C4-2B (cell line): ENCODE measurements at regions not wholly inside any gene's neighbourhood (a gene's known extent, or its start where the extent isn't known, plus 50 kb on each side); places are given as distances from the start of the nearest gene placed in this dataset.

Experiments
- H3K27ac ChIP-seq: fragments of 450-650 bp; 2 replicates; pipeline ENCODE4 v1.5.1; 2017
- ZFX ChIP-seq: fragments of 450-650 bp; IDR thresholded peaks from 2 replicates; pipeline ENCODE4 v1.6.1; 2017
- TF ChIP-seq, protein P1 (sequence below): fragments of 450-650 bp; conservative IDR thresholded peaks from 2 replicates; pipeline ENCODE4 v1.5.1; 2017; ENCODE audit warnings: mild to moderate bottlenecking

DNA sequence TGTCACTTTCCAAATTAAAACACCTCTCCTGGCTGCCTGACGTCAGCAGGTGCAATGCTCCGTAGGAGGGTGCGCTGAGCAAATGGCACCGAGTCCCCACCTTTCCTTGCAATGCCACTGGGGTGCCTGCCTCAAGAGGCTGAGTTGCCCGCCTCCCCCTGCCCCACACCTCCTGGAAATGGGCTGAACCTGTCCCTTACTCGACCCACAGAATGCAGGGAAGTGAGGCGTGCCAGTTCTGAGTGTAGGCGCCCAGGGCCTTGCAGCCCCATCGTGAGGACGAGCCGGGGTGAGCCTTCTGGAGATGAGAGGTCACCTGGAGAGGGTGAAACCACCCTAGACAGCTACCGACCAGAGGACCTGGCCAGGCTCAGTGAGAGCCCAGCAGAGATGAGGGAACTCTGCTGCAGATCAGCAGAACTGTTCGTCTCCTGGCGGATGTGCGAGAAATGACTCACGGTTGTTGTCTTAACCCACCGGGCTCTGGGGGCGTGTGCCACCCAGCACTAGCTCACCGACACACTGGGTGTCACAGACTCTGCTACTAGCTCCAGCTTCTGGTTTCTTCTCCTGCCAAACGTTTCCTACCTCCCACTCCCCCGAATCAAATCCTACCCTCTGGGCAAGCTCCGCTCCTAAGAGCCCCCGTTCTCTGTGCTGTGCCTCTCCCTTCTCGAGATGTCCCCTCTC is 168.7 kb upstream of the HDAC4 start:
- TF ChIP-seq ZFX, result no peak
- TF ChIP-seq, protein P1, sequence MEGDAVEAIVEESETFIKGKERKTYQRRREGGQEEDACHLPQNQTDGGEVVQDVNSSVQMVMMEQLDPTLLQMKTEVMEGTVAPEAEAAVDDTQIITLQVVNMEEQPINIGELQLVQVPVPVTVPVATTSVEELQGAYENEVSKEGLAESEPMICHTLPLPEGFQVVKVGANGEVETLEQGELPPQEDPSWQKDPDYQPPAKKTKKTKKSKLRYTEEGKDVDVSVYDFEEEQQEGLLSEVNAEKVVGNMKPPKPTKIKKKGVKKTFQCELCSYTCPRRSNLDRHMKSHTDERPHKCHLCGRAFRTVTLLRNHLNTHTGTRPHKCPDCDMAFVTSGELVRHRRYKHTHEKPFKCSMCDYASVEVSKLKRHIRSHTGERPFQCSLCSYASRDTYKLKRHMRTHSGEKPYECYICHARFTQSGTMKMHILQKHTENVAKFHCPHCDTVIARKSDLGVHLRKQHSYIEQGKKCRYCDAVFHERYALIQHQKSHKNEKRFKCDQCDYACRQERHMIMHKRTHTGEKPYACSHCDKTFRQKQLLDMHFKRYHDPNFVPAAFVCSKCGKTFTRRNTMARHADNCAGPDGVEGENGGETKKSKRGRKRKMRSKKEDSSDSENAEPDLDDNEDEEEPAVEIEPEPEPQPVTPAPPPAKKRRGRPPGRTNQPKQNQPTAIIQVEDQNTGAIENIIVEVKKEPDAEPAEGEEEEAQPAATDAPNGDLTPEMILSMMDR, result no peak
- no peak overlapping the region for H3K27ac ChIP-seq

DNA sequence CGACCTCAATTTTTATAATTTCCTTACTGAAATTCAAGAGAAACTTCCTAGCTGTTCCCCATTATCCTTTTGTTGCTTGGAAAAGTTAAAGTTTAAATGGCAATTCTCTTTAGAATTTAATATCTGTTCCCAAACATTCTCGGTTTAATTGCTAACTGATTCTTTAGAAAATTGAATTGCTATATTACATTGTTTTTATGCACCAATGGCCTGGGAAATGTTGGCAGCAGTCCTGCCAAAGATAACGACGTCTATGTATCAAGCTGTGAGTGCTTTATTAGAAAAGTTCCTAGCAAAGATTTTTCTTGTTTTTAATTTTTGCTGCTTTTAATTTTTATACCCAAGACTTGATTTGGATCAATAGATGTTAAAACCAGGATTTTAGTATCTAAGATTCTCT is 167.8 kb upstream of the HDAC4 start:
- TF ChIP-seq, protein P1, result no peak
- TF ChIP-seq ZFX, result no peak
- no peak overlapping the region for H3K27ac ChIP-seq

DNA sequence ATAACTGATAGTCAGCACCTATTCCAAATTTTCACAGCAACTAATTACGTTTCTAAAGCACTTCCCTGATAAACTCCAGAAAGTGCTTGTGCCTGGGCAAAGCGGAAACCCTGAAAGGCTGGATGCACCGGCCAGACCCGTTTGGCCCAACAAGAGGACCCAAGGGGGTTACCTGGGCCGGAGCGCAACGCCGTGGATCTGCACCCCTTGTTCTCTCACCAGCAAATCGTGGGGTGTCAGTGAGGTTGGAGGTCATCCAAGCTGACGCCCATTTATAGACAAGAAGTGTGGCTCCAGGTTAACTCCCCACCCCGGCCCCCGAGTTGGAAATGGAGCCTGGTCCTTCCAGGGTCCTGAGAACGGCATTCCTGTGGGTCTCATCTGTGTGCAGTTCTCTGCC is 167.0 kb upstream of the HDAC4 start:
- no peak overlapping the region for H3K27ac ChIP-seq
- TF ChIP-seq, protein P1, result no peak
- no peak for TF ChIP-seq ZFX

DNA sequence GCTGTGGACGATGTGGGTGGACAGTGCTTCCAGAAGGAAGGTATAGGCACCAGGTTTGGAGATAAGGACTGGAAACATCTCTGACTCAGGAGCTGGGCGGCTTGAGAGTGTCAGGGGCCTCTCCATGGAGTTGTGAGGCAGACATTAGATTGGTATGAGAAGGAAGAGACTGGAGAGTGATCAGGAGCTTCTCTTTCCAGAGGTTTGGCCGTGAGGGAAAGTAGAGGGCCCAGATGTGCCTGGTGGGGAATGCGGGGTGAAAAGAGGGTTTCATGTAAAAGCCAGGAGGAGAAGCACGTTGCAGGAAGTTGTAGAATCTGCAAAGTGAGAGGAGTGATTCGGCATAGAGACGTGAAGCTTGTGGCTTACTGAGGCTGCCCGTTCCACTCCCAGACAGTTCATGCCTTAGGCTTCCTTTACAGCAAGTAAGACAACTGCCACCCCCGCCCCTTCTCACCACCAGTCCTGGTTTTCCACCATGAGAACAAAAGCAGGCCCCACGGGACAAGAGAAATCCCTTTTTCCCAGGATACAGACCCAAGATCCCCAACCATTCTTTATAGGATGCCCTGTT is 166.3 kb upstream of the HDAC4 start:
- no peak overlapping the region for H3K27ac ChIP-seq
- TF ChIP-seq, protein P1, result no peak
- TF ChIP-seq ZFX, result no peak

DNA sequence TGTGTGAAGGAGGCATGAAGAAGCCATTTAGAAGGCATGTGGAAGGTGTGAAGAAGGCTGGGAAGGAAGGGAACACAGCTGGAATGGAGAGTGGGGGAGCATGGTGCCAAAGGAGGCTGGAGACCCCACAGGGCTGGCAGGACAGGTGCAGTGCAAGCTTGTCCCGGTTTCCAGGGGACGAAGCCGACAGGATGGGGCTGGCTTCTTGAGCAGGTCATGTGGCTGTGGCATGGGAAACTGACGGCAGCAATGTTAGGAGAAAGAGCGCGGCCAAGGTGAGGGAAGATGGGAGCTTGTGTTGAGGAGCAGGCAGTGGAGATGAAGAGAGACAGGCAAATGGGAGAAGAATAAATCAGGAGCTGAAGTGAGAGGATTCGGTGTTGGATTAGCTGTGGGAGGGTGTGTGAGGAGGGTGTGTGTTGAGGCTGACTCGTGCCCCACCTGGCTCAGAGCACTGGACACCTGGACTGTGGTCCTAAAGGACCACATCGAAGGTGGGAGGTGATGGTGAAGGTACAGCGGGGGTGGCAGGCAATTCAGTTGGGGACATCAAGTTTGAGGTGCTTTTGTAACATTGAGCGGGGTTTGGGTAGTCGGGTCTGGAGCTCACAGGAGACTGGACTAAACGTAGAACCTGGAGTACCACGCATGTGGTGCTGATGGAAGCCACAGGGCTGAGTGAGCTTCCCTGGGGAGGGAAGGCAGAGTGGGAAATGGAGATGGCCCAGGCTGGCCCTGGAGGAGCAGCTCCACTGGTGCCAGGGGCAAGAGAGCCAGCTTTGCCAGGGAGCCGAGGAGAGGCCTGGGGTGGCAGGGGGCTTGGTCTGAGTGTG is 165.6 kb upstream of the HDAC4 start:
- TF ChIP-seq, protein P1, result no peak
- TF ChIP-seq ZFX, result no peak
- no peak overlapping the region for H3K27ac ChIP-seq

DNA sequence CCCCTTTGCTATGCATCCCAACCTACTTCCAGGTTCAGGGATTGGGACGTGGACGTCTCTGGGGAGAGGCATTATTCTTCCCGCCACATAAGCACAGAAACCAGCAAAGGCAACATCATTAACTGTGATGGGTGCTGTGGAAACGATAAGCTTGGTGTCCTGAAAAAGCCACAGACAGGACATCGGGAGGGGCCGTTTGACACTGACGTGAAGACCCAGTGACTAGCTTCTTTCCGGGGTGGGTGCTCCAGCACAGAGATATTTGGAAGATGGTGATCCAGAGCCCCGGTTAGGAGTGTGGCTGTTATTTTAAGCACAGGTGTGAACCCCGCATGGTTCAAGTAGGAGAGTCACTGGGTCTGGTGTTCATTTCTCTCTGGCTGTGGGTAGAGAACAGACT is 163.8 kb upstream of the HDAC4 start:
- TF ChIP-seq, protein P1, result no peak
- no peak for TF ChIP-seq ZFX
- no peak overlapping the region for H3K27ac ChIP-seq

DNA sequence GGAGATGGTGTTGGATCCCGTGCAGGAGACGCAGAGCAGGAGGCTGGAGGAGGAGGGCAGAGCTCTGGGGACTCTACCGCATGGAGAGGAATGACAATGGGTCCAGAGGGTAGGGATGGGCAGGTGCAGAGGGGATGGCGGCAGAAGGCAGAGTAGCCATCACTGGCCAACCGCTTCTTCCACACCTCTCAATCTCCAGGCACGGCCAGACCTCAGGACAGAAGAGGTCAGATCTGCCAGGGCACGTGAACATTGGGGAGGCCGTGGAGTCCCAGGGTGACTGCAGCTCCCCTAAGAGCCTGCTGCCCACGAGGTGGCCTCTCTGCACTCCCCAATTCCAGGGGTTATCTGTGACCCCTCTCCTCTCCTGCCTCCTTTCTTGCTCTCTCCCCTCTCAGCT is 162.7 kb upstream of the HDAC4 start:
- no peak overlapping the region for H3K27ac ChIP-seq
- no peak for TF ChIP-seq ZFX
- TF ChIP-seq, protein P1, result no peak
